ENCODE measurements at regions not wholly inside any gene's neighbourhood (a gene's known extent, or its start where the extent isn't known, plus 50 kb on each side); places are given as distances from the start of the nearest gene placed in this dataset.

- Histone ChIP-seq H3K27me3 (ENCODE audit: control insufficient read depth, insufficient read depth, low read length) (no peaks in the 10 kb centered on the region), H3K27ac (ENCODE audit: insufficient read depth, low read length) (no peak overlapping the region), H3K9ac (ENCODE audit: low read depth, low read length) (no peak overlapping the region), H3K4me2 (ENCODE audit: low read depth, low read length) (no peak overlapping the region), H3K14ac (replicated peaks; ENCODE audit: low read depth, low read length) (no peak overlapping the region), H2BK15ac (ENCODE audit: low read depth, low read length) (no peak overlapping the region), H2BK120ac (ENCODE audit: low read depth, low read length) (no peak overlapping the region), H3K9me1 (ENCODE audit: insufficient read depth, low read length) (no peaks in the 10 kb centered on the region), H2BK5ac (ENCODE audit: low read depth, low read length, poor library complexity, severe bottlenecking) (no peak overlapping the region), H4K8ac (ENCODE audit: low read depth in 2 of 2, low read length in 2 of 2) (no peak overlapping the region), H3K36me3 (ENCODE audit: control insufficient read depth, insufficient read depth, low read length) (no peaks in the 10 kb centered on the region), H4K5ac (ENCODE audit: low read depth, low read length) (no peak overlapping the region), H3K23ac (ENCODE audit: low read depth, low read length) (no peak overlapping the region), H3K4ac (ENCODE audit: low read depth, low read length) (no peak overlapping the region), H2AK9ac (replicated peaks; ENCODE audit: low read depth, low read length, poor library complexity) (no peak overlapping the region), H4K20me1 (ENCODE audit: insufficient read depth, low read length) (no peaks in the 10 kb centered on the region), H2BK20ac (ENCODE audit: low read depth, low read length) (no peak overlapping the region), H3K4me3 (ENCODE audit: insufficient read depth, low read depth, low read length) (no peak overlapping the region), H4K91ac (ENCODE audit: insufficient read depth, low read depth, low read length) (no peak overlapping the region), H3K9me3 (ENCODE audit: control insufficient read depth, insufficient read depth, low read length) (peaks cover 8% of the 10 kb centered on the region), H3K18ac (ENCODE audit: low read depth, low read length) (no peak overlapping the region), H3K56ac (ENCODE audit: extremely low read depth, insufficient read depth, low read length) (no peak overlapping the region), H3K79me1 (ENCODE audit: low read depth in 1 of 2, low read length in 2 of 2) (no peaks in the 10 kb centered on the region), H3K4me1 (ENCODE audit: control insufficient read depth, insufficient read depth, low read length) (no peaks in the 10 kb centered on the region), H2AFZ (replicated peaks; ENCODE audit: low read length, poor library complexity) (no peak overlapping the region), H2AK5ac (ENCODE audit: low read depth, low read length) (no peak overlapping the region)
- CTCF ChIA-PET: no interaction called here
- DNase-seq (no peak), ATAC-seq (ENCODE audit: low read depth) (no peak)
- in situ Hi-C loops (cut with MboI; ENCODE audit: low sequenced_read_pairs): no loop called here
- TF ChIP-seq CHD1 (IDR thresholded peaks at IDR 0.05; ENCODE audit: low read depth, low read length) (no peak), SMC3 (IDR thresholded peaks at IDR 0.05; ENCODE audit: low read depth, low read length) (no peak), MXI1 (IDR thresholded peaks at IDR 0.05; ENCODE audit: borderline replicate concordance, low read depth, low read length) (no peak), RCOR1 (IDR thresholded peaks at IDR 0.05; ENCODE audit: insufficient replicate concordance, low read length) (no peak), CEBPB (IDR thresholded peaks at IDR 0.05; ENCODE audit: low read depth, low read length) (no peak), CTCF (conservative IDR thresholded peaks at IDR 0.05; ENCODE audit: low read depth, low read length) (no peak), FOS (IDR thresholded peaks at IDR 0.05; ENCODE audit: low read depth, low read length) (no peak), RAD21 (IDR thresholded peaks at IDR 0.05; ENCODE audit: low read length) (no peak), NFE2L2 (IDR thresholded peaks at IDR 0.05; ENCODE audit: low read depth, low read length) (no peak), RFX5 (IDR thresholded peaks at IDR 0.05; ENCODE audit: low read depth, low read length) (no peak)
- WGBS, 2 experiments (ENCODE audit: extremely low coverage in 2 of 2, insufficient read length in 1 of 2): no CpG with 5 or more reads among the region's 2 CpGs
- POLR2A ChIA-PET (ENCODE audit: unreplicated experiment): no interaction called here
- intact Hi-C loops (cut with micrococcal nuclease): no loop called here
- no TSS peak for BruUV-seq (replicated peaks)
- dilution Hi-C loops (cut with HindIII; ENCODE audit: low sequenced_read_pairs, unreplicated experiment): no loop called here
Observed at GRCh38 chr6:153702671-153703070, 336.4 kb upstream of the OPRM1 start.
